Keratinocyte (primary cell): ENCODE measurements at regions not wholly inside any gene's neighbourhood (a gene's known extent, or its start where the extent isn't known, plus 50 kb on each side); places are given as distances from the start of the nearest gene placed in this dataset.

ENCODE experiments used
- DNase-seq: peaks from one replicate; pipeline ENCODE4 v3.0.0-alpha.2; 2011; ENCODE audit warnings: low read depth, missing footprints, low spot score
- FAIRE-seq: peaks from 2 replicates; lab custom pipeline; 2011; peaks lifted over from hg19 to GRCh38; lab: Jason Lieb, UNC
- H2AFZ ChIP-seq: 2 replicates; pipeline ENCODE4 v1.6.0; 2012; ENCODE audit warnings: low read length, control low read depth, inconsistent platforms; ENCODE audit not compliant: control insufficient read depth
- H3K27ac ChIP-seq: 2 replicates; pipeline ENCODE4 v1.5.1; 2011; ENCODE audit warnings: low read length; ENCODE audit not compliant: control insufficient read depth, insufficient read depth
- H3K27me3 ChIP-seq: 3 replicates; pipeline ENCODE4 v1.6.0; 2011; ENCODE audit warnings: low read length; ENCODE audit not compliant: control insufficient read depth, insufficient read depth; ENCODE audit errors: extremely low read depth
- H3K36me3 ChIP-seq, 2 experiments: 2 replicates in 1 of 2; 3 replicates in 1 of 2; pipeline ENCODE4 v1.5.1; 2011; ENCODE audit warnings: low read length in 2 of 2, mild to moderate bottlenecking in 1 of 2; ENCODE audit not compliant: control insufficient read depth in 2 of 2, insufficient read depth in 2 of 2; ENCODE audit errors: extremely low read depth in 1 of 2
- H3K4me1 ChIP-seq: 3 replicates; pipeline ENCODE4 v1.5.1; 2011; ENCODE audit warnings: low read length; ENCODE audit not compliant: control insufficient read depth, insufficient read depth; ENCODE audit errors: extremely low read depth
- H3K4me2 ChIP-seq: 3 replicates; pipeline ENCODE4 v1.6.0; 2011; ENCODE audit warnings: low read depth, low read length; ENCODE audit not compliant: control insufficient read depth, insufficient read depth; ENCODE audit errors: extremely low read depth
- H3K4me3 ChIP-seq, 3 experiments: fragments of 200-600 bp in 1 of 3; sonication (generic) in 1 of 3; 2 replicates in 2 of 3; 3 replicates in 1 of 3; pipeline ENCODE4 v1.5.1; 2011 to 2016; ENCODE audit warnings: low read length in 3 of 3, mild to moderate bottlenecking in 3 of 3, control low read depth in 2 of 3, inconsistent platforms in 1 of 3, low read depth in 1 of 3, mixed read lengths in 1 of 3, mixed run types in 1 of 3, moderate library complexity in 1 of 3; ENCODE audit not compliant: control insufficient read depth in 2 of 3, insufficient read depth in 2 of 3; ENCODE audit errors: extremely low read depth in 1 of 3
- H3K79me2 ChIP-seq: 2 replicates; pipeline ENCODE4 v1.6.0; 2012; ENCODE audit warnings: low read length; ENCODE audit not compliant: control insufficient read depth, insufficient read depth
- H3K9ac ChIP-seq: 3 replicates; pipeline ENCODE4 v1.6.0; 2011; ENCODE audit warnings: low read length; ENCODE audit not compliant: control insufficient read depth, insufficient read depth; ENCODE audit errors: extremely low read depth
- H3K9me1 ChIP-seq: 3 replicates; pipeline ENCODE4 v1.6.0; 2011; ENCODE audit warnings: low read length; ENCODE audit not compliant: control insufficient read depth, insufficient read depth; ENCODE audit errors: extremely low read depth
- H3K9me3 ChIP-seq: 2 replicates; pipeline ENCODE4 v1.5.1; 2012; ENCODE audit warnings: low read depth, low read length; ENCODE audit not compliant: control insufficient read depth
- H4K20me1 ChIP-seq: 3 replicates; pipeline ENCODE4 v1.6.0; 2011; ENCODE audit warnings: low read length; ENCODE audit not compliant: control insufficient read depth, insufficient read depth; ENCODE audit errors: extremely low read depth
- CTCF ChIP-seq, 3 experiments: IDR thresholded peaks in 1 of 3; conservative IDR thresholded peaks in 1 of 3; optimal IDR thresholded peaks in 1 of 3; 2 replicates in 2 of 3; 3 replicates in 1 of 3; pipeline versions ENCODE3 to v1.5.1; 2011; ENCODE audit warnings: low read length in 3 of 3, mild to moderate bottlenecking in 3 of 3, moderate library complexity in 2 of 3, control low read depth in 1 of 3, inconsistent platforms in 1 of 3; ENCODE audit not compliant: insufficient read depth in 2 of 3; ENCODE audit errors: extremely low read depth in 1 of 3
- EZH2 ChIP-seq: IDR thresholded peaks from one replicate; pipeline ENCODE4 v1.6.1; 2012; ENCODE audit warnings: inconsistent platforms, mild to moderate bottlenecking, low read length, moderate library complexity
- dilution Hi-C: fragments of 300-500 bp; cut with MboI; formaldehyde crosslinking; loops from one replicate; pipeline ENCODE4 v1.7.0; 2020; ENCODE audit warnings: low sequenced_read_pairs; ENCODE audit not compliant: extremely low pct_ligation_motif_present

- Histone ChIP-seq H3K79me2 (no peaks in the 10 kb centered on the region), H3K9ac (no peak overlapping the region), H3K9me1 (no peaks in the 10 kb centered on the region), H3K4me3 (no peak overlapping the region), H3K27ac (no peak overlapping the region), H4K20me1 (no peaks in the 10 kb centered on the region), H3K36me3 (no peaks in the 10 kb centered on the region), H3K9me3 (no peaks in the 10 kb centered on the region), H3K4me2 (no peak overlapping the region), H3K4me1 (no peaks in the 10 kb centered on the region), H3K27me3 (no peaks in the 10 kb centered on the region), H2AFZ (no peak overlapping the region)
- dilution Hi-C loops = no loop called here
- no peak for DNase-seq
- TF ChIP-seq EZH2 = no peak
- TF ChIP-seq CTCF (optimal IDR thresholded peaks at IDR 0.05 in 1 of 3, IDR thresholded peaks at IDR 0.05 in 1 of 3, conservative IDR thresholded peaks at IDR 0.05 in 1 of 3; ENCODE audit: extremely low read depth in 1 of 3, insufficient read depth in 2 of 3, low read length in 3 of 3) = no peak
- no peak for FAIRE-seq
Observed at GRCh38 chr12:59408431-59408830, 187.4 kb upstream of the SLC16A7 start.

GRCh38 chr12:59407799-59408198, 188.0 kb upstream of the SLC16A7 start:
- H2AFZ ChIP-seq = no peak overlapping the region
- no peaks in the 10 kb centered on the region for H3K4me1 ChIP-seq
- DNase-seq = no peak
- TF ChIP-seq CTCF (optimal IDR thresholded peaks at IDR 0.05 in 1 of 3, IDR thresholded peaks at IDR 0.05 in 1 of 3, conservative IDR thresholded peaks at IDR 0.05 in 1 of 3; ENCODE audit: extremely low read depth in 1 of 3, insufficient read depth in 2 of 3, low read length in 3 of 3) (no peak), EZH2 (no peak)
- H3K36me3 ChIP-seq = no peaks in the 10 kb centered on the region
- H3K4me3 ChIP-seq = no peak overlapping the region
- H4K20me1 ChIP-seq = no peaks in the 10 kb centered on the region
- H3K9me1 ChIP-seq = no peaks in the 10 kb centered on the region
- FAIRE-seq = no peak
- no peak overlapping the region for H3K9ac ChIP-seq
- H3K27ac ChIP-seq = no peak overlapping the region
- H3K79me2 ChIP-seq = no peaks in the 10 kb centered on the region
- no peaks in the 10 kb centered on the region for H3K27me3 ChIP-seq
- H3K9me3 ChIP-seq = no peaks in the 10 kb centered on the region
- dilution Hi-C loops = no loop called here
- H3K4me2 ChIP-seq = no peak overlapping the region
